GM10266 (cell line): ENCODE measurements at regions not wholly inside any gene's neighbourhood (a gene's known extent, or its start where the extent isn't known, plus 50 kb on each side); places are given as distances from the start of the nearest gene placed in this dataset.

ENCODE experiments used
- DNase-seq: peaks from one replicate; pipeline ENCODE4 v3.0.0; 2012; ENCODE audit errors: extremely low spot score
- TF ChIP-seq, protein P1 (sequence below): IDR thresholded peaks from 2 replicates; pipeline ENCODE4 v1.5.1; 2012; ENCODE audit warnings: mild to moderate bottlenecking, low read depth; ENCODE audit not compliant: control insufficient read depth, insufficient read depth; ENCODE audit errors: missing control alignments

DNA sequence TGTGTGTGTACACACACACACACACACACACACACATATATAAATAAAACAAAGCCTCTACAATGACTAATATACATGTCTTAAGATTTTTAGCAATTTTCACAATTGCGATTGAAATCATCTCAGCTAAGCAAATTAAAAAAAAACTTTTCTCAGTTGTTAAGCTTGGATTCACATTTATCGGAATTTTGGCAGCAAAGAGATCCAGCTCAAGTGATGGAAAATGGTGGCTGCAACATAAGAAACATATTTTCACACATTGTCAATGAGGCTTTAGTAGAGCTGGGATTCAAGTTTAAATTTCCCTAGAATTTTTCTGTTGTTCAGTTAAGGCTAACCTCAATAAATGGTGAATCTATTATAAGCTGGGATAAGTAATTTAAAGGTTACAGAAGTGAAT lies 768.6 kb upstream of the SORCS1 start:
- DNase-seq, result no peak
- TF ChIP-seq, protein P1, sequence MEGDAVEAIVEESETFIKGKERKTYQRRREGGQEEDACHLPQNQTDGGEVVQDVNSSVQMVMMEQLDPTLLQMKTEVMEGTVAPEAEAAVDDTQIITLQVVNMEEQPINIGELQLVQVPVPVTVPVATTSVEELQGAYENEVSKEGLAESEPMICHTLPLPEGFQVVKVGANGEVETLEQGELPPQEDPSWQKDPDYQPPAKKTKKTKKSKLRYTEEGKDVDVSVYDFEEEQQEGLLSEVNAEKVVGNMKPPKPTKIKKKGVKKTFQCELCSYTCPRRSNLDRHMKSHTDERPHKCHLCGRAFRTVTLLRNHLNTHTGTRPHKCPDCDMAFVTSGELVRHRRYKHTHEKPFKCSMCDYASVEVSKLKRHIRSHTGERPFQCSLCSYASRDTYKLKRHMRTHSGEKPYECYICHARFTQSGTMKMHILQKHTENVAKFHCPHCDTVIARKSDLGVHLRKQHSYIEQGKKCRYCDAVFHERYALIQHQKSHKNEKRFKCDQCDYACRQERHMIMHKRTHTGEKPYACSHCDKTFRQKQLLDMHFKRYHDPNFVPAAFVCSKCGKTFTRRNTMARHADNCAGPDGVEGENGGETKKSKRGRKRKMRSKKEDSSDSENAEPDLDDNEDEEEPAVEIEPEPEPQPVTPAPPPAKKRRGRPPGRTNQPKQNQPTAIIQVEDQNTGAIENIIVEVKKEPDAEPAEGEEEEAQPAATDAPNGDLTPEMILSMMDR, result no peak

DNA sequence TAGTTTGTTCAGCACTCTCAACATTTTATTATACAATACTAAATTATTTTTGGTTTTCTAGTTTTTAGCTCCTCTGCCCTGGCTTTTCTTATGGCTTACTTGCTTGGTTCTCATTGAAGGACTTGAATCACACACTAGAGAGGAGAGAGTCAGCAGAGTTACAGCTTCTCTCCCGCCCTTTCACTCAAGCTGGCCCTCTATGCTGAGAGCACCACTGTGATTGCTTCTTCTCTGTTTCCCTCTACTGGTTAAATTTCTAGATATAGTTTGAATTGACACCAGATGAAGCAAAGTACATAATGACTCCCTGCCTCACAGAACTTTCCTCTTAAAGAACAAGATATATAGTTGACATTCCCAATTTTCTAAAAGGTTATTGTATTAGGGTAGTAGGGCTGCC lies 767.3 kb upstream of the SORCS1 start:
- TF ChIP-seq, protein P1, result no peak
- no peak for DNase-seq

DNA sequence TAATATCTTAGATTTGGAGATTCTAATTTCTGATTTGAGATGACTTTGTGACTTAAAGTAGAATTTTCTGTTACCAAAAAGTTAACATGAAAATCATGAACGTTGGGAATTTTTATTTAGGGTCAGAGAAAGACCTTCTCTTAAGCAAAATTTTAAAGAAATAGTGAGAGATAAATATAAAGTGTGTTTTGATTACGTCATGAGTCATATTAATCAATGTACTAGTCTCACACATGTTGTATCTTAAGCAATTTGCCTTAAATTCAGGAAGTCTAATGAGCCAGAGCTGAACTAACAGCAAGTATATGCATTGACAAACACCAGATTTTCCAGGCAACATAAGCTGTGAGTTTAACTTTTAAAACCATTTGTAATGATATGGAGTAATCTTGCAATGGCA lies 765.5 kb upstream of the SORCS1 start:
- no peak for DNase-seq
- TF ChIP-seq, protein P1, result no peak

DNA sequence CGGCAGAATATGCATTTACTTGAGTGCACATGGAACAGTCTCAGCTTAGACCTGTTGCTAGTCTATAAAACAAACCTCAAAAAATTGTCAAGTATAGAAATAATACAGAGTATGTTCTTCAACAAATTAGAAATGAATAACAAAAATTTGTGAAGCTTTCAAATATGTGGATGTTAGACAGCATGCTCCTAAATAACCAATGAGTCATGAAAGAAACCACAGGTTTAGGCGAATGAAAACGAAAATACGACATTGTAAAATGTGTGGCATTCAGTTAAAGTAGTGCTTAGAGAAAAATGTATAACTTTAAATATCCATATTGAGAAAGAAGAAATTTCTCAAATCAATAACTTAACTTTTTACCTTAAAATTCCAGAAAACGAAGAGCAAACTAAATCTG lies 760.0 kb upstream of the SORCS1 start:
- no peak for DNase-seq
- TF ChIP-seq, protein P1, result no peak

DNA sequence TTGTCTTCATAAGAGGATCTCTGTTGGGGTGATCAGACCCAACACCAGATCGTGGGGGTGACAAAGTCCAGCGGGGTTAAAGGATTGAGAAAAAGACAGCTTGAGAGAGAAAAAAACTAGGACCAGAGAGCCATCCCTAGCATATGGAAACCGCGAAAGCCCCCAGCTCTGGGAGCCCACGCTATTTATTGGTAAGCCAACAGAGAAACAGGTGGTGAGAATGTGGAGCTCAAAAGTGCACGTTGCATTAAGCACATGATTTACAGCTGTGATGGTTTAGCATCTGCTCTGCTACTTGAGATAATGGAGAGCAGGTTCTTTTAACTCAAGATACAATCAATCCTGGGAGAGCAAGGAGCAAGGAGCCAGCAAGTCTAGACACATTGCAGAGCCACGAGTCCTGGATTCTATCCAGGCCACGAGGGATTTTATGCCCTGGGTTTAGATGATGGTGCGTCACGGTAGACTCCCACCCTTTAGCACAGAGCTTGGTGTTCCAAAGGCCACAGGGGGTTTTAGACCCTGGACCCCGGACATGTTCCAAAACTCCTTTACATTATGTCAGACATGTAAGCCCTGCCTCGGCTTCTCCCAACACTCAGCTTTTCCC lies 755.2 kb upstream of the SORCS1 start:
- TF ChIP-seq, protein P1, result no peak
- no peak for DNase-seq

- TF ChIP-seq, protein P1, result no peak
- no peak for DNase-seq
Observed at GRCh38 chr10:107918171-107918570, 753.7 kb upstream of the SORCS1 start.

DNA sequence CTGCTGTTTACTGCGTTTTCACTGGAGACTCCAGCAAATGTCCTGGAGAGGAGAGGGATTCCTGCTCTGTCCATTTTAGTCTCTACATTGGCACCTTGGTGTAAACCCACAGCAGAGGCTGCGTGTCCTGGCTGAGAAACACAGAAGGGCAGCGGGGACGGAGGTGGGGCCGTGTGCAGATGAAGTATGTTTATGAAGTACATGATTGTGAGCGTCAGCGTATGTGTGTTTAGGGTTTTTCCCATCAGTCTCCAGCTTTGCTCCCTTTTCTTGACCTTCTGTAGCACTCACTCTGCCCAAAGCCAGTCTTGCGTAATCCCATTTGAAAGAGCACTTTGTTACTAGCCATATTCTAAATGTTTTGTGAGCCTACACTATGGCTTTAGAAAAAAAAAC lies 750.7 kb upstream of the SORCS1 start:
- no peak for DNase-seq
- TF ChIP-seq, protein P1, result no peak
